Astrocyte (in vitro differentiated cells and primary cell): ENCODE measurements at regions not wholly inside any gene's neighbourhood (a gene's known extent, or its start where the extent isn't known, plus 50 kb on each side); places are given as distances from the start of the nearest gene placed in this dataset.

Experiments
- DNase-seq: peaks from one replicate; pipeline ENCODE4 v3.0.0-alpha.2; 2010; ENCODE audit warnings: low read depth
- FAIRE-seq: peaks from 2 replicates; lab custom pipeline; 2011; peaks lifted over from hg19 to GRCh38; lab: Jason Lieb, UNC
- H2AFZ ChIP-seq: 2 replicates; pipeline ENCODE4 v1.6.0; 2012; ENCODE audit warnings: low read depth, low read length, inconsistent platforms
- H3K27ac ChIP-seq: 2 replicates; pipeline ENCODE4 v1.5.1; 2011; ENCODE audit warnings: low read depth, low read length, inconsistent platforms
- H3K27me3 ChIP-seq: 2 replicates; pipeline ENCODE4 v1.6.0; 2011; ENCODE audit warnings: low read length, inconsistent platforms; ENCODE audit not compliant: insufficient read depth
- H3K36me3 ChIP-seq: 2 replicates; pipeline ENCODE4 v1.5.1; 2011; ENCODE audit warnings: low read length, inconsistent platforms; ENCODE audit not compliant: insufficient read depth
- H3K4me1 ChIP-seq: 2 replicates; pipeline ENCODE4 v1.5.1; 2011; ENCODE audit warnings: low read length, inconsistent platforms; ENCODE audit not compliant: insufficient read depth
- H3K4me2 ChIP-seq: 2 replicates; pipeline ENCODE4 v1.6.0; 2012; ENCODE audit warnings: low read length, inconsistent platforms
- H3K4me3 ChIP-seq: 2 replicates; pipeline ENCODE4 v1.5.1; 2011; ENCODE audit warnings: low read depth, mild to moderate bottlenecking, low read length, inconsistent platforms; ENCODE audit not compliant: insufficient read depth
- H3K79me2 ChIP-seq: 2 replicates; pipeline ENCODE4 v1.6.0; 2012; ENCODE audit warnings: mild to moderate bottlenecking, low read length, inconsistent platforms; ENCODE audit not compliant: insufficient read depth
- H3K9ac ChIP-seq: 2 replicates; pipeline ENCODE4 v1.6.0; 2012; ENCODE audit warnings: mild to moderate bottlenecking, low read length, inconsistent platforms
- H3K9me3 ChIP-seq: 2 replicates; pipeline ENCODE4 v1.5.1; 2012; ENCODE audit warnings: low read depth, mild to moderate bottlenecking, low read length, inconsistent platforms; ENCODE audit not compliant: insufficient read depth
- H4K20me1 ChIP-seq: 2 replicates; pipeline ENCODE4 v1.6.0; 2012; ENCODE audit warnings: low read length, inconsistent platforms; ENCODE audit not compliant: insufficient read depth
- H3K27ac Mint-ChIP-seq: one replicate; pipeline ENCODE4 v1.8.0; 2021; ENCODE audit warnings: mild to moderate bottlenecking, mixed read lengths; ENCODE audit not compliant: unreplicated experiment
- H3K27me3 Mint-ChIP-seq: one replicate; pipeline ENCODE4 v1.8.0; 2021; ENCODE audit warnings: low read depth, mixed read lengths; ENCODE audit not compliant: unreplicated experiment
- H3K36me3 Mint-ChIP-seq: one replicate; pipeline ENCODE4 v1.8.0; 2021; ENCODE audit warnings: low read depth, mixed read lengths; ENCODE audit not compliant: unreplicated experiment
- H3K4me1 Mint-ChIP-seq: one replicate; pipeline ENCODE4 v1.8.0; 2021; ENCODE audit warnings: low read depth, mixed read lengths; ENCODE audit not compliant: unreplicated experiment
- H3K4me3 Mint-ChIP-seq: one replicate; pipeline ENCODE4 v1.8.0; 2021; ENCODE audit warnings: mild to moderate bottlenecking, moderate library complexity, mixed read lengths; ENCODE audit not compliant: unreplicated experiment
- H3K9me3 Mint-ChIP-seq: one replicate; pipeline ENCODE4 v1.8.0; 2021; ENCODE audit warnings: mild to moderate bottlenecking, mixed read lengths; ENCODE audit not compliant: unreplicated experiment
- EZH2 ChIP-seq: IDR thresholded peaks from 2 replicates; pipeline ENCODE4 v1.6.1; 2012; ENCODE audit warnings: mild to moderate bottlenecking, low read length, inconsistent platforms; ENCODE audit not compliant: insufficient read depth
- TF ChIP-seq, protein P1 (sequence below): IDR thresholded peaks from 2 replicates; pipeline ENCODE4 v1.5.1; 2011; ENCODE audit warnings: low read depth, mild to moderate bottlenecking, inconsistent platforms, low read length, moderate library complexity; ENCODE audit not compliant: insufficient read depth

GRCh38 chr6:19550380-19550779 lies 286.8 kb upstream of the ID4 start:
- no peak overlapping the region for H3K4me3 Mint-ChIP-seq
- H3K36me3 ChIP-seq: no peaks in the 10 kb centered on the region
- no peaks in the 10 kb centered on the region for H3K27me3 ChIP-seq
- H4K20me1 ChIP-seq: no peaks in the 10 kb centered on the region
- no peaks in the 10 kb centered on the region for H3K36me3 Mint-ChIP-seq
- DNase-seq (no peak), FAIRE-seq (no peak)
- no peaks in the 10 kb centered on the region for H3K4me1 Mint-ChIP-seq
- no peaks in the 10 kb centered on the region for H3K79me2 ChIP-seq
- no peaks in the 10 kb centered on the region for H3K27me3 Mint-ChIP-seq
- H3K27ac ChIP-seq: no peak overlapping the region
- H3K4me3 ChIP-seq: no peak overlapping the region
- H3K9ac ChIP-seq: no peak overlapping the region
- no peak overlapping the region for H3K27ac Mint-ChIP-seq
- no peaks in the 10 kb centered on the region for H3K9me3 ChIP-seq
- TF ChIP-seq, protein P1, sequence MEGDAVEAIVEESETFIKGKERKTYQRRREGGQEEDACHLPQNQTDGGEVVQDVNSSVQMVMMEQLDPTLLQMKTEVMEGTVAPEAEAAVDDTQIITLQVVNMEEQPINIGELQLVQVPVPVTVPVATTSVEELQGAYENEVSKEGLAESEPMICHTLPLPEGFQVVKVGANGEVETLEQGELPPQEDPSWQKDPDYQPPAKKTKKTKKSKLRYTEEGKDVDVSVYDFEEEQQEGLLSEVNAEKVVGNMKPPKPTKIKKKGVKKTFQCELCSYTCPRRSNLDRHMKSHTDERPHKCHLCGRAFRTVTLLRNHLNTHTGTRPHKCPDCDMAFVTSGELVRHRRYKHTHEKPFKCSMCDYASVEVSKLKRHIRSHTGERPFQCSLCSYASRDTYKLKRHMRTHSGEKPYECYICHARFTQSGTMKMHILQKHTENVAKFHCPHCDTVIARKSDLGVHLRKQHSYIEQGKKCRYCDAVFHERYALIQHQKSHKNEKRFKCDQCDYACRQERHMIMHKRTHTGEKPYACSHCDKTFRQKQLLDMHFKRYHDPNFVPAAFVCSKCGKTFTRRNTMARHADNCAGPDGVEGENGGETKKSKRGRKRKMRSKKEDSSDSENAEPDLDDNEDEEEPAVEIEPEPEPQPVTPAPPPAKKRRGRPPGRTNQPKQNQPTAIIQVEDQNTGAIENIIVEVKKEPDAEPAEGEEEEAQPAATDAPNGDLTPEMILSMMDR: no peak
- TF ChIP-seq EZH2: no peak
- H3K4me2 ChIP-seq: no peak overlapping the region
- no peaks in the 10 kb centered on the region for H3K4me1 ChIP-seq
- H3K9me3 Mint-ChIP-seq: no peaks in the 10 kb centered on the region
- H2AFZ ChIP-seq: no peak overlapping the region

DNA sequence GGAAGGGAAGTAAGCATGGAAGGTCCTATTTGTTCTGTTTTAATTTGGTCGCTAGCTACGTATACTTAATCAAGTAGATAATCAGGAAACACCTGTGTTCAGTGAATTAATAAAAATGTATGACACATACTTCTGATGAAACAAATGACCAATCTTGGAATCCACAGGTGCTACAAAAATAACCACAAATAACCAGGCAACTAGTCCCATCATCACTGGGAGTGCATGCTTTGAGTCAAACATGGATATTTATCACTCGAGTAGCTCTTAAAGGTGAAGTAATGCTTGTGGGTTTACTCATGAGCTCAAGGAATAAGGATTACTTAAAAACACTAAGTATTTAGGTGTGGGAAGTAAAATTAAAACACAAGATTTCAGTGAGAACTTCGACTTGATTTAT lies 285.6 kb upstream of the ID4 start:
- H3K27me3 Mint-ChIP-seq: no peaks in the 10 kb centered on the region
- no peak for FAIRE-seq
- H3K4me1 ChIP-seq: no peaks in the 10 kb centered on the region
- no peak overlapping the region for H3K4me2 ChIP-seq
- TF ChIP-seq, protein P1: no peak
- no peak for TF ChIP-seq EZH2
- no peak overlapping the region for H3K9ac ChIP-seq
- no peak overlapping the region for H3K4me3 Mint-ChIP-seq
- H3K9me3 ChIP-seq: no peaks in the 10 kb centered on the region
- H3K4me3 ChIP-seq: no peak overlapping the region
- H3K4me1 Mint-ChIP-seq: no peaks in the 10 kb centered on the region
- H2AFZ ChIP-seq: no peak overlapping the region
- no peaks in the 10 kb centered on the region for H3K9me3 Mint-ChIP-seq
- H3K79me2 ChIP-seq: no peaks in the 10 kb centered on the region
- no peak overlapping the region for H3K27ac Mint-ChIP-seq
- no peak overlapping the region for H3K27ac ChIP-seq
- no peaks in the 10 kb centered on the region for H3K27me3 ChIP-seq
- no peak for DNase-seq
- H3K36me3 ChIP-seq: no peaks in the 10 kb centered on the region
- no peaks in the 10 kb centered on the region for H4K20me1 ChIP-seq
- H3K36me3 Mint-ChIP-seq: no peaks in the 10 kb centered on the region

GRCh38 chr6:19552076-19552475 lies 285.1 kb upstream of the ID4 start:
- no peaks in the 10 kb centered on the region for H3K36me3 Mint-ChIP-seq
- Histone ChIP-seq H3K79me2 (no peaks in the 10 kb centered on the region), H3K4me1 (no peaks in the 10 kb centered on the region), H3K9me3 (no peaks in the 10 kb centered on the region), H3K27me3 (no peaks in the 10 kb centered on the region), H3K9ac (no peak overlapping the region), H3K4me2 (no peak overlapping the region), H3K27ac (no peak overlapping the region), H3K4me3 (no peak overlapping the region), H4K20me1 (no peaks in the 10 kb centered on the region), H2AFZ (no peak overlapping the region), H3K36me3 (no peaks in the 10 kb centered on the region)
- DNase-seq (no peak), FAIRE-seq (no peak)
- no peak for TF ChIP-seq EZH2
- TF ChIP-seq, protein P1: no peak
- H3K27ac Mint-ChIP-seq: no peak overlapping the region
- no peaks in the 10 kb centered on the region for H3K9me3 Mint-ChIP-seq
- H3K4me3 Mint-ChIP-seq: no peak overlapping the region
- H3K4me1 Mint-ChIP-seq: no peaks in the 10 kb centered on the region
- H3K27me3 Mint-ChIP-seq: no peaks in the 10 kb centered on the region
